HG02973 (cell line): ENCODE measurements at regions not wholly inside any gene's neighbourhood (a gene's known extent, or its start where the extent isn't known, plus 50 kb on each side); places are given as distances from the start of the nearest gene placed in this dataset.

ENCODE experiments used
- ATAC-seq: cut with Tn5 transposase; IDR thresholded peaks from one replicate; pipeline ENCODE4 v1.9.1; 2021; ENCODE audit warnings: moderate library complexity; ENCODE audit not compliant: unreplicated experiment

DNA sequence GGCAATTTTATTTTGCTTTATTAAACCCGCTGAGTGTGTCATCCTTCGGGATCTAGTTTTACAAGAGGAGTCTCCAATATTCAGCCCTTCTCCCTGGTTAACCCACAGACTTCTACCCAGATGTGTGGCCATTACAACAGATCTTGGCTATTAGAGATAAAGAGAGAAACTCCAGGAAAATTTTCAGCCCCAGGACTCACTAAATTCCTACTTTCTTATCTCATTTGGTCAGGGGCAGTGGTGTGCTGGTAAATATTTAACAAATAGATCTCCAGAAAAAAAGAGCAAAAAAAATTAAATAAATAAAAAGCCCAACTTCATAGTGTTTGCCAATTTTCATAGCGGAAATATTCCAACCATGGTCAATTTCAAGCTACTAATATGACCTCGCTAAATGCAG, 168.4 kb downstream of the RND3 start:
- no peak for ATAC-seq

DNA sequence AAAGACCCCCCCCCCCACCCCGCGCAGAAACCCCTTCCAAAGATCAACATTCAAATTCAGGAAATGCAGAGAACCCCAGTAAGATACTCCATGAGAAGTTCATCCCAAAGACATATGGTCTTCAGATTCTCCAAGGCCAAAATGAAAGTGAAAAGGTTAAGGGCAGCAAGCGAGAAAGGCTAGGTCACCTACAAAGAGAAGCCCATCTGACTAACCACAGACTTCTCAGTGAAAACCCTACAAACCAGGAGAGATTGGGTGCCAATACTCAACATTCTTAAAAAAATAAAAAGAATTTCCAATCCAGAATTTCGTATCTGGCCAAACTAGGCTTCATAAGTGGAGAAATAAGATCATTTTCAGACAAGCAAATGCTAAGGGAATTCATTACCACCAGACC, 175.2 kb downstream of the RND3 start:
- ATAC-seq: no peak

DNA sequence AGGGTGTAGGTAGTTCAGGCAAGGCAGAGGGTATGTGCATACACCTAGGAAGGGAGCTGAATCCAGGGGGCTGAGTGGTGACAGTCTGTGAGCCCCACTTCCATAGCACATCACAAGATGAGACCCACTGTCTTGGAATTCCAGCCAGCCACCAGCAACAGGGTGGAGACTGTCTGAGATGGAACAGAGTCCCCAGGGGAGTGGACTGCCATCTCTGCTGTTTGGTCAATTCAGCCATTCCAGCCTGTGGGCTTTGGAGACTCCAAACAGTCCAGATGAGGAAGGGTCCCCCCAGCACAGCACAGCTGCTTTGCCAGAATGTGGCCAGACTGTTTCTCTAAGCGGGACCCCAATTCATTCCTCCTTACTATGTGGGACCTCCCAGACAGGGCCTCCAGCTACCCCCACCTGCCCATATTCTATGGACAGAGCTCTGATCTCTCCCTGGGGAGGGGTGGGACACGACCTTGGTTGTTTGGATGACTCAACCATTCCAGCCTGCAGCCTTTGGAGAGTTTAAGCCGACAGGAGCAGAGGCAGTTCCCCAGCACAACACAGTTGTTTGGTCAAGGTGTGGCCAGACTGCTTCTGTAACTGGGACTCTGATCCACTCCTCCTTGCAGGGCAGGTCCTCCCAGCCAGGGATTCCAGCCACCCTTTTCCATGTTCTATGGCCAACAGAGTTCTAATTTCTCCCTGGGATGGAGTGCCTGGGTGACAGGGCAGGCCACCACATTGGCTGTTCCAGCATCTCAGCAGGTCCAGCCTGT, 178.0 kb downstream of the RND3 start:
- no peak for ATAC-seq

DNA sequence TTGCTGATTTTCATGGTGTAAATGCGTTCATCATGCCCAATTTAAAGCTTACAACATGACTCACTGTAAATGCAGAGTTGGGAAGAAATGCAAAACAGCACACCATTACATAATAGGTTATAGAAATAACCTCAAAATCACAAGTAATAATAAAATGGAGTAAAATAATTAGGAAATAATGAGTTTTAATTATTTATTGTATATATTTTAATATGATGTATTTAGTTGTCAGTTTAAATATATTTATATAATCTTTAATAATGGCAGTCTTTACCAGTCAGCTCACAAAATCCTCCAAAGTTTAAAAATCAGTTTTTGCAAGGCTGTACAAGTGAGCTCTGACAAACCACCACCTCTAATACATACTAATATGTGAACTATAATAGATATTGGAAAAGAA, 180.2 kb downstream of the RND3 start:
- ATAC-seq: no peak

DNA sequence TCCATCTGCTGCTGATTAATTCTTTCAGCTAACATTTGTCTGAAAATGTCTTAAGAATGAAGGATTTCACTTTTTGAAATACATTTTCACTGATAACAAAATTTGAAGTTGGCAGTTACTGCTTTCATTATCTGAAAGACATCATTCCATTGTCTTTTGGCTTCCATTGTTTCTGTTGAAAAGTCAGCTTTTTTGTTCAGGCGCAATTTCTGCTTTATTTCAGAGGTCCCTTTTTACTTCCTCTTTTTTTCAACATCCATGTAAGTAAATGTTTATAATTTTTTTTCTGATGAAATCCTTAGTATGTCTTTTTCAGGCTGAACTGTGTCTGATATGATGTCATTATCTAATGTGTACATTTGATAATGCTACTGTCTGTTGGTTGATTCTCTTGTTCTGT, 184.2 kb downstream of the RND3 start:
- no peak for ATAC-seq

DNA sequence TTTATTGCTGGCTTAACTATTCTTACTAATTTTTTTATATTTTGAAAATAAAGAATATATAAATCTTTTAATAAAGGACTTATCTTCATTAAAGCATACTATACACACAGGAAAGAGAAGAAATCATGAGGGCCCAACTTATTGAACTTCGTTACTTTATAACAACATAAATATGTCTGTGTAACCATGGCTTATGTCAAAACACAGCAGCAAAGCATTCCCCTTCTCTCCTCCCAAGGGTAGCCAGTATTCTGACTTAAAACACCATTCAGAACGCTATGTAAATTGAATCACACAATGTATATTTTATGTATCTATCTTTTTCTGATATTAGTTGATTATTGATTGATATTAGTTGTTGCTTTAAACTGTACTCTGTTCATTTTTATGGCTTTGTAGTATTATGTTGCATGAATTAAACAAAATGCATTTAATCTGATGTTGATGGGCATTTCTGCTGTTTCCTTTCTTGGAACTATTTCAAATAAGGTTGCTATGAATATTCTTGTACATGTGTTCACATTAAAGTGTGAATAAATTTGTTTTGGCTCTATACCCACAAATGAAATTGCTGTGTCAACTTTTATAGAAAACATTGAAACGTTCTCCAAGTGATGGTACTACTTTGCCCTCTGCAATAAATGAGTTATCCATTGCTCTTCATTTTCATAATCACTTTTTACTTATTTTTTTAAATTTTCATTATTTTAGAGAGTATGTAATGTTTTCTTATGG, 188.7 kb downstream of the RND3 start:
- ATAC-seq: no peak

DNA sequence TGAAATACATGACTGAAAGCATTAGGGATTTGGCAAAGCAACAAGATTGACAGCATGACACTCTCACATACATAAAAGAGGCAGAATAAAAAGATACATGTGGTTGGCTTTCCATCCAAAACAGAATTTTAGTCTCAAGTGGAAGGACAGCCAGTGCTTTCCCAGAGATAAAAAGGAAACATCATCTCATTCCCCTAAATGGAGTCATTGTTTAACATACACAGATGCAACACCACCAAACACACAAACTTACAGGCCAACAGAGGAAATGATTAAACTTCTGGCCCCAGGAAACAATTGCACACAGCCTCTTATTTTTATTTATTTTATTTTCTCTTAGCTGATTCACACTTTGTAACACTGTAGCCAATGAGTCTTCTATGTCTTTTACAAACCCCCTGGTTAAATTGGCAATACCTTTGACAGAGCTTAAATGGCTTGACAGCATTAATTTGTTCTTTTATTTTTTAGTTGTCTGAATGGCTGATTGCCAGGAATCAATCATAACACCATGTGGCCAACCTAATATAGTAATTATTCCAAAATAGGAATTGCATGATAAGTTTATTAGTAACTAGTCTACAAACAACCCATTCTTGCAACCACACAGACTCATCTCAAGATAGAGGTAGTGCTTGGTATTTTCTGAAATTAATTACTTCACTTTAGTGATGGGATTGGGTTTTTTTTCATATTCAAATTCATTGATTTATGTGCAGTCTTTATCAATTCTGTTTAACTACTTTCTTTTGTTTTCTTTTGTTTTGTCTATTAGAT, 190.5 kb downstream of the RND3 start:
- no peak for ATAC-seq

DNA sequence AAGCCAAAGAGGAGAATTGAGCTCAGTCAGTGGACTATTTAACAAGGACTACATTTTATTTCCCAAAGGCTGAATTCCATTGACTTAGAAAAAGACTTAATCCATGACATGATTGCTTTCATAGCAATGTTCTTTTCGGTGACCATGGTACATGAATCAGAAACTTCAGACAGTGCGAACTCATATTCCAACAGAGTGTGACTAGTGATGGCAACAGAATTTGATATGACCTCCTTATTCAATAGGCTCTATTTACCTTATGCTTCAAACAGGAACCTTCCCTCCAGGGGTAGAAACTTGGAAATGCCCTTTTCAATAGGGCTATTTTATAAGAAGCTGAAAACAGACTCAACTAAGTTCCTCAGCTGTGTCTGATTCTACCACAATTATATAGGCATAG, 191.9 kb downstream of the RND3 start:
- ATAC-seq: no peak

DNA sequence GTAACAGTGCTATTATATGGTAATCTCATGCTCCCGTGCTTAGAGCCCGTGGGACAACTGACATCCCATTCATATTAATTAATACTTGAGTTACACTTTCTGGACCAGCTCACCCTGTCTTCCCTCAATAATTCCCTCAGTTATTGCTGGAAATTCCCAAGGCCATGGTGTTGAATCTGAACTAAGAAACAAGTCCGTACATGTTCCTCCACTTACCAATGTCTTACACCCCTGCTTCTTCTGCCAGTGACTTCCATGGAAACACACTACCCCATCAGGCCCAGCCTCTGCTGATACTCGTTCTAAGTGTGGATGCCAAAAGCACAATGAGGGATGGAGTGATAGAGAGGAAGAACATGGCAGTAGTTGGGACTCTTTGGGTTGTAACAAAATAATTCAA, 193.7 kb downstream of the RND3 start:
- ATAC-seq: no peak

DNA sequence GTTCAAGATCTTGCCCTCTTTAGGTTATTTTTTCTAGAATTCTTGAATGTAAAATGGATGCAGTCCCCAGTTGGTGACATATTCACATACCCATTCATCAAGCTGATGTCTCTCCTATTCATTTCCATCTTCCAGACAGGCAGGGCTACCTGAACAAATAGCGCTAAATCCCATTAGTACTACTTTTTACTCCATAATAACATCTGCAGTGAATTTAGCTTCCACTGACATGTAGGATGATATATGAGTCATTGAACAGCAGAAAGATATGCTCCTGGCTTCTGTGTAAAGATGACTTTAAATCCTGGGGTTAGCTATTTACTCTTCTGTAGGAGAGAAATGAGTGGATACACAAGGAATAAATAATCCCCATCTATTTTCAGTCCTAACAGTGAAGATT, 194.7 kb downstream of the RND3 start:
- no peak for ATAC-seq

DNA sequence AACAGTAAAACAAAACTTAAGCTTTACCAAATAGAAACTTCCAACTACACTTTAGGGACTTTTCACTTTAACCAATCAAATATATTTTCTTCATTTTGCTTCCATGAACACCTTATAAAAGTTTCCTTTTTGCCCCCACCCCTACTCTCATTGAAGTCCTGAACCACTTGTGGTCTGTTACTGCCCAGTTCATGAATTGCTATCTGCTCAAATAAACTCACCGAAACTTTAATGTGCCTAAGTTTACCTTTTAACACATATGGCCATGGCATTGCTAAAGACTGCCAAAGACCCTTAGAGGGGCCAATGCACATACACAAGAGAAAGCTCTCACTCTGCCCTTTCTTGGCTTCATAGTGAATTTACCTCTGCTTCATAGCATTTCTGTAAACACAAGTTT, 195.3 kb downstream of the RND3 start:
- ATAC-seq: no peak

DNA sequence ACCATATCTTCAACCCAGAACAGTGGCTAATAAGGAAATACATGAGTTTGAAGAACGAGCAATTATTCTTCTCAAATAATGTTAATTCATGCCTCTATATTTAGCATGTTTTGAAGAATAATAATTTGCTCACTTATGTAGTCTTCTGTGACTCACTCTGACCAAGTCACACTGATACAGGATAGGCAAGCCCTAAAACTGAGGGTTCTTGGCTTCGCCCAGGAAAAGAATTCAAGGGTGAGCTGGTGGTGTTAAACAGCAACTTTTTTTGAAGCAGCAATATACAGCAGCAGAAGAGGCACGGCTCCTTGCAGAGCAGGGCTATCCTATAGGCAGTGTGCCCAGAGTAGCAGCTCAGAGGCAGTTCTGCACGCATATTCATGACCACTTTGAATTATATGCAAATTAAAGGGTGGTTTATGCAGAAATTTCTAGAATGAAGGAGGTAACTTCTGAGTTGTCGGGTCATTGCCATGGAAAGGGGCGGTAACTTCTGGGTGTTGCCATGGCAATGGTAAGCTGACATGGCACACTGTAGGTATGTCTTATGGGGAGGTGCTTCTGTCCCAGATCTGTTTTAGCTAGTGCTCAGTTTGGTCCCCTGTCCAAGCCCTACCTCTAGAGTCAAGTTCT, 200.6 kb downstream of the RND3 start:
- ATAC-seq: no peak

DNA sequence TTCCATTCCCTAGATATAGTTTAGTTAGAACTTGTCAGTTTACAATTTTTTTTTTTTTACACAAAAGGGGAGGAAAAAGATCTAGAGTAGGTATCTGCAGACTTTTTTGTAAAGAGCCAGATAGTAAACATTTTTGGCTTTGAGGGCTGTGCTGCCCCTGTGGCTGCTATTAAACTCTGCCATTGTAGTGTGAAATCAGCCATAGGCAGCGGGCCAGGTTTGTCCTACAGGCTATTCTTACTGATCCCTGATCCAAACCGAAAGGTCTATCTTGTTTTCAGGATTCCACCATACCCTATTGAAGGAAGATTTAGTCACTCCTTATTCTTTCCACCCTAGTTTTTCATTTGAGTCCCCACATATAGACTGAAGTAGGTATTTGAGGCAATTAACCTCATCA, 203.4 kb downstream of the RND3 start:
- ATAC-seq: no peak

DNA sequence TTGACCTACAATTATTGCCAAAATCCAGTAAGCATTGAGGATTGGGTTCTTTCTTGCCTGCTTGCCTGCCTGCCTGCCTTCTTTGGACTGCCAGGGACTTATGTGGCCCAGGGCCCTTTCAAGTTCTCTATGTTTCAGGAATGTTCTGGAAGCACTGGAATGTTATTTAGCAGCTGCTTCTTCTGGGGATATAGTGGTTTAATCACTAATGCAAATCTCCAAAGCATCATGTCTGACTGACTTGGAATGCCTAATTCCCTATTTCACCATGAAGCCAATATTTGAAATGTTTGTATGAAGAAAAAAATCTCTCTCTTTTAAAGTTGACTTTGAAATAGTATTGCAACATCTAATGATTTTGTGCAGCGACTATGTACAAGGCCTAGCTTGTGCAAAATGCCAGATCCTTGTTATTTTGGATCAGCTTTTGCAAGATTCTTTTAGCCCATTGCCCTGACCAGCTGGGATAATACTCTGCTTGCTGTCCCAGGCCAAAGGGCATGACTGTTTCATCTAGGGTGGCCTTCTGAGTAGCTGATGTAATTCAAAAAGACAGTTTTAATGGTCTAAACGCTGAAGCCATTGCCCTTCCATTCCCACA, 204.6 kb downstream of the RND3 start:
- ATAC-seq: no peak

DNA sequence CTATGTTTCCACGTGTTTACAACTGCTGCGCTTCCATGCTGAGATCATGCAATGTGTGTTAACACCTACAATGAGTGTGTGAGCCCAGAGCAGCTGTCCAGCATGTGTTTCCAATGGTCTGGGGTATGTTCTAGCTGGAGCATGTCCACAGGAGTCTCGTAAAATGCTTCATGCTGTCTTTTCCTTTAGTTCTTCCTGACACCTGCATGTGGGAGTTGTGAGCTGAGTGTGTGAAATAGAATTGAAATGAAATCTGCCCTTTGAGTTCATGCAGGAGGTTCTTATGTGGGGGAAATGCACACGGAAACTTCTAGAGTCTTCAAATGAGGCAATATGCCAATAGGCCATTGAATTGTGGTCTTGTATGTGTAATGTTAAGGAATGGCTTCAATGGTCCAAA, 205.1 kb downstream of the RND3 start:
- ATAC-seq: no peak

DNA sequence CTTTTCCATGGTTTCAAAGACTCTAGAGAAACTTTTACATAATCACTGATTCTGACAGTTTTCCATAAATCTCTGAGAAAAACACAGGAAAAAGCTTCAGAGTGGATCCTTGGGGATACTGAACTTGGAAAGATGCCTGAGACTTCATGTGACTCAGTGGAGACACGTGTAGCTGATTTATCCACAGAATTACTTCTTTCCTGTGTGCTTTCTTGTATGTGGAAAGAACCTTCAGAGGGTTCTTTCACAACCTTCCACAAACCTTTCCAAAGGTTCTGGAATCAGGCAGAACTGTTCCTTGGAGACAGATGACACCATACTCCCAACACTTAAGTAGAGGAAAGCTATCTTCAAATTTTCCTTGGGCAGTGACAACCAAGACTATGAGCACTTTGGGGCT, 207.2 kb downstream of the RND3 start:
- no peak for ATAC-seq

DNA sequence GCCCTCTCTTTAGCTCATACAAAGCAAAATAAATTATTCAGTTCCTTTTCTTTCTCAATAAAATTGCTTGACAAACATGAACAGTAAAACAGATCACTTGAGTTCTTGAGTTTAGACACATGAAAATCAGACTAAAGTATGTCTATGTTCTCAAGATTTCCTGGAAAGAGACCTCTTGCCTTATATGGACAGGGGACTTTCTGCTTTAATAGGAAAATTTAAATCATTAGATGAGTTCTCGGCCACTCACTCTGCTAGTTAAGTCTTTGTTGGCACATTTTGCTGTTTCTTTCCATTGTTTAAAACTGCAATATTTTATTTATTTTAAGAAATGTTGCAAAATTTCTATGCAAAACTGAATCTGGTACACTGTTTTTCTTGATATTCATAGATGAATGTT, 207.8 kb downstream of the RND3 start:
- ATAC-seq: no peak

DNA sequence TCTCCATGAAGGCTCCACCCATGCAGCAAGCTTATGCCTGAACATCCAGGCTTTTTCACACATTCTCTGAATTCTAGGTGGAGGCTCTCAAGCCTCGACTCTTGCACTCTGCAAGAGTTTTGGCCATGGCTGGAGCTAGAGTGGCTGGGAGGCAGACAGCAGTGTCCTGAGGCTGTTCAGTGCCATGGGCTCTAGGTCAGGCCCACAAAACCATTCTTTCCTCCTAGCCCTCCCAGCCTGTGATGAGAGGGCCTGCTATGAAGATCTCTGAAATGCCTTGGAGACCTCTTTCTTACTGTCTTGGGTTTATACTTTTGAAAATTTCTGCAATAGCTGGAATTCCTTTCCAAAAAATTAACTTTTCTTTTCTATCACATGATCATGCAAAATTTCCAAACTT, 210.7 kb downstream of the RND3 start:
- no peak for ATAC-seq

DNA sequence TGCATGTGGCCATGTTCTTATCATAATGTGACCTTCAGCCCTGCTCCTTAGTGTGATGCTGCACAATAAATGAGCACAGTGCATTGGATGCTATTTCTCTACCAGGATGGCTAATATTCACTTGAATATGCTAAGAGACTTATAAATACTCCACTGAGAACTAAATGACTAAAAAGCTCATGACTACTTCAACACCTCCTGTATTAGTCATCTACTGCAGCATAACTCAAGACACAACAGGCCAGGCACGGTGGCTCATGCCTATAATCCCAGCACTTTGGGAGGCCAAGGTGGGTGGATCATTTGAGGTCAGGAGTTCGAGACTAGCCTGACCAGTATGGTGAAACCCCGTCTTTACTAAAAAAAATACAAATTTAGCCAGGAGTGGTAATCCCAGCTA, 213.4 kb downstream of the RND3 start:
- no peak for ATAC-seq

DNA sequence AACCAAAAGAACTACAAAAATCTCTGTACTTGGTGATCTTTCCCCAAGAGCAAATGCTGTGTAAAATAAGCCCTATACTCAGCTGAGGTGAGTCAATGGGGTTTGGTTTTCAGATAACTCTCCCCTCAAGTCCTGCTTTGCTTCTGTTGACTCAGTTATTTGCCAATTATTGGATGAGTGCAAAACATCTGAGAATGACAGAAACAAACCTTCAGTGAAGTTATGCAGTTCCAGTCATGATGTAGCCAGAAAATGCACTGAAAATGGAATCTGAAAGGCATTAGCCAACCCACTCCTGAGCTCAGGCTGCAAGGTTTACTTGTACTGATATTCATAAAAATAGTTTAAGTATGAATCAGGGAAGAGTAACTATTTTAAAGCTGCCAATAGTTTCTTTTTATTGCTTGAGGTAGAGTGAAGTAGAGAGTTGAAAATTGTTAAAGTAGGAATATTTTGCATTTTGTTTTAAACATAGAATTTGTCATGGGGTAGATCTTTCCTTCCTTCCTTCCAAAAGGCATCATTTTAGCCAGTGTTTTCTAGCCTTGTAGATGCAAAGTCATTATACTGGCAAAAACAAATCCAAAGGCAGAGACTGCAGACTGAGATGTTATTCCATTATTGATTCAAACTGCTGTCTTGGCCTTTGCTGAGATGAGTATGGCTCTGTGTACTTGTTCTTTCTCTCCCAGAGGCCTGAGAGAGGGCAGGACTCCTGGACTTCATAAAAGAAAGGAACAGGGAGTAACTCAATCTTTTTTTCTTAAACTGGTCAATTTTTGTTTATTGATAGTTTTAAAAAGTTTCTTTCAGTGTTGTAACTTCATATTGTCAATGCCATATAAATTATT, 215.3 kb downstream of the RND3 start:
- no peak for ATAC-seq
